Thoracic aorta (tissue), 2 donors: ENCODE measurements at regions not wholly inside any gene's neighbourhood (a gene's known extent, or its start where the extent isn't known, plus 50 kb on each side); places are given as distances from the start of the nearest gene placed in this dataset.

Experiments used
- ATAC-seq: fragments of 150-250 bp; one replicate; pipeline ENCODE4 v1.8.0; 2017; ENCODE audit warnings: low read depth; ENCODE audit not compliant: insufficient number of reproducible peaks, low FRiP score
- DNase-seq: peaks from one replicate; pipeline ENCODE4 v3.0.0-alpha.2; 2020; ENCODE audit warnings: low spot score
- H3K27ac ChIP-seq, 2 donors: fragments of 200-600 bp; sonication (generic); 1 replicate in 1 of 2; 2 replicates in 1 of 2; pipeline ENCODE4 v1.5.1; 2016; ENCODE audit warnings: mild to moderate bottlenecking in 2 of 2, moderate library complexity in 2 of 2
- H3K27me3 ChIP-seq: fragments of 200-600 bp; sonication (generic); replicated peaks from 2 replicates; pipeline ENCODE4 v1.6.0; 2016; ENCODE audit warnings: mild to moderate bottlenecking; ENCODE audit not compliant: insufficient read depth
- H3K36me3 ChIP-seq: fragments of 200-600 bp; sonication (generic); one replicate; pipeline ENCODE4 v1.5.1; 2016
- H3K4me1 ChIP-seq, 2 donors: fragments of 200-600 bp; sonication (generic); 1 replicate in 1 of 2; 2 replicates in 1 of 2; pipeline versions ENCODE4 v1.5.1 to v1.6.0; 2016; ENCODE audit warnings: low read depth in 2 of 2, mild to moderate bottlenecking in 1 of 2; ENCODE audit not compliant: control insufficient read depth in 1 of 2
- H3K4me3 ChIP-seq: fragments of 200-600 bp; sonication (generic); 2 replicates; pipeline ENCODE4 v1.5.1; 2016; ENCODE audit warnings: mild to moderate bottlenecking
- H3K9me3 ChIP-seq: fragments of 200-600 bp; sonication (generic); 2 replicates; pipeline ENCODE4 v1.5.1; 2016
- CTCF ChIP-seq: fragments of 200-600 bp; sonication (generic); IDR thresholded peaks from one replicate; pipeline ENCODE4 v1.5.1; 2019; ENCODE audit warnings: antibody characterized with exemption

GRCh38 chr11:37774441-37774840 is 1176.4 kb upstream of the RAG2 start:
- DNase-seq (no peak), ATAC-seq (no peak)
- H3K4me1 ChIP-seq: no peaks in the 10 kb centered on the region
- no peak for TF ChIP-seq CTCF
- no peak overlapping the region for H3K27ac ChIP-seq
- H3K36me3 ChIP-seq: no peaks in the 10 kb centered on the region
- no peak overlapping the region for H3K4me3 ChIP-seq
- H3K9me3 ChIP-seq: no peaks in the 10 kb centered on the region
- H3K27me3 ChIP-seq: no peaks in the 10 kb centered on the region

- no peaks in the 10 kb centered on the region for H3K36me3 ChIP-seq
- H3K9me3 ChIP-seq: no peaks in the 10 kb centered on the region
- H3K27ac ChIP-seq: no peak overlapping the region
- no peaks in the 10 kb centered on the region for H3K27me3 ChIP-seq
- no peaks in the 10 kb centered on the region for H3K4me1 ChIP-seq
- no peak for TF ChIP-seq CTCF
- DNase-seq: no peak
- ATAC-seq: no peak
- no peak overlapping the region for H3K4me3 ChIP-seq
Observed at GRCh38 chr11:37770145-37770544, 1172.1 kb upstream of the RAG2 start.

- ATAC-seq (no peak), DNase-seq (no peak)
- Histone ChIP-seq H3K4me1 (no peaks in the 10 kb centered on the region), H3K36me3 (no peaks in the 10 kb centered on the region), H3K9me3 (no peaks in the 10 kb centered on the region), H3K4me3 (no peak overlapping the region), H3K27ac (no peak overlapping the region), H3K27me3 (no peaks in the 10 kb centered on the region)
- TF ChIP-seq CTCF: no peak
Observed at GRCh38 chr11:37762079-37762478, 1164.0 kb upstream of the RAG2 start.

- Histone ChIP-seq H3K4me3 (no peak overlapping the region), H3K27me3 (no peaks in the 10 kb centered on the region), H3K27ac (no peak overlapping the region), H3K9me3 (no peaks in the 10 kb centered on the region), H3K4me1 (no peaks in the 10 kb centered on the region), H3K36me3 (no peaks in the 10 kb centered on the region)
- no peak for DNase-seq
- TF ChIP-seq CTCF: no peak
- ATAC-seq: no peak
Observed at GRCh38 chr11:37755521-37755920, 1157.5 kb upstream of the RAG2 start.

GRCh38 chr11:37748641-37749040 is 1150.6 kb upstream of the RAG2 start:
- H3K36me3 ChIP-seq: no peaks in the 10 kb centered on the region
- H3K4me3 ChIP-seq: no peak overlapping the region
- TF ChIP-seq CTCF: no peak
- H3K27ac ChIP-seq: no peak overlapping the region
- H3K4me1 ChIP-seq: no peaks in the 10 kb centered on the region
- ATAC-seq (no peak), DNase-seq (no peak)
- no peaks in the 10 kb centered on the region for H3K27me3 ChIP-seq
- no peaks in the 10 kb centered on the region for H3K9me3 ChIP-seq
